Esophagus (tissue), 2 donors: ENCODE measurements at regions not wholly inside any gene's neighbourhood (a gene's known extent, or its start where the extent isn't known, plus 50 kb on each side); places are given as distances from the start of the nearest gene placed in this dataset.
"Not testable (repeated sequence)": the region's sequence is repeated elsewhere in the genome, so short reads cannot be mapped to it uniquely, and the experiment has no call there.

Experiments used
- H3K27ac ChIP-seq, 2 donors: one replicate each; pipeline ENCODE4 v1.5.1; 2013; ENCODE audit warnings: low read depth in 2 of 2, mild to moderate bottlenecking in 2 of 2, inconsistent platforms in 1 of 2, low read length in 1 of 2, moderate library complexity in 1 of 2
- H3K27me3 ChIP-seq, 2 donors: one replicate each; pipeline ENCODE4 v1.6.1; 2013; ENCODE audit warnings: low read length in 2 of 2, control low read depth in 1 of 2, mild to moderate bottlenecking in 1 of 2; ENCODE audit not compliant: insufficient read depth in 2 of 2, control insufficient read depth in 1 of 2
- H3K36me3 ChIP-seq, 2 donors: one replicate each; pipeline ENCODE4 v1.6.1; 2013; ENCODE audit warnings: low read length in 1 of 2; ENCODE audit not compliant: control insufficient read depth in 2 of 2, insufficient read depth in 2 of 2
- H3K4me1 ChIP-seq, 2 donors: one replicate each; pipeline ENCODE4 v1.6.1; 2013; ENCODE audit warnings: low read length in 1 of 2; ENCODE audit not compliant: control insufficient read depth in 2 of 2, insufficient read depth in 2 of 2
- H3K4me3 ChIP-seq, 2 donors: one replicate each; pipeline ENCODE4 v1.5.1; 2013; ENCODE audit warnings: low read length in 2 of 2, mild to moderate bottlenecking in 2 of 2, low read depth in 1 of 2, moderate library complexity in 1 of 2
- H3K9me3 ChIP-seq, 2 donors: one replicate each; pipeline ENCODE4 v1.6.1; 2013; ENCODE audit warnings: mild to moderate bottlenecking in 2 of 2, low read depth in 1 of 2, low read length in 1 of 2, moderate library complexity in 1 of 2; ENCODE audit not compliant: control insufficient read depth in 2 of 2, insufficient read depth in 1 of 2
- WGBS, 2 donors: extraction: QIAGEN DNeasy Blood & Tissue Kit; methylation state at CpG; one replicate each; pipeline ENCODE4 v1.1.7; 2013; 5-methylcytosine and 5-hydroxymethylcytosine counted together
- donor health status: healthy with polysubstance abuse.
- donor health status: Bipolar disorder and iron deficiency.

- WGBS, 2 donors: 88 to 90% methylated on average over 3 of the region's 3 CpGs
- H3K36me3 ChIP-seq: no peaks in the 10 kb centered on the region
- H3K27me3 ChIP-seq: peaks cover 0 to 2% of the 10 kb centered on the region in 2 donors
- H3K9me3 ChIP-seq: no peaks in the 10 kb centered on the region
- H3K27ac ChIP-seq: no peak overlapping the region
- H3K4me3 ChIP-seq: no peak overlapping the region
- H3K4me1 ChIP-seq: no peaks in the 10 kb centered on the region
These were observed 87.9 kb downstream of the ZNF467 start for GRCh38 chr7:149685455-149685854.

GRCh38 chr7:149683898-149684297 lies 89.5 kb downstream of the ZNF467 start:
- no peaks in the 10 kb centered on the region for H3K36me3 ChIP-seq
- WGBS, 2 donors: 82 to 86% methylated on average over 2 of the region's 2 CpGs

DNA sequence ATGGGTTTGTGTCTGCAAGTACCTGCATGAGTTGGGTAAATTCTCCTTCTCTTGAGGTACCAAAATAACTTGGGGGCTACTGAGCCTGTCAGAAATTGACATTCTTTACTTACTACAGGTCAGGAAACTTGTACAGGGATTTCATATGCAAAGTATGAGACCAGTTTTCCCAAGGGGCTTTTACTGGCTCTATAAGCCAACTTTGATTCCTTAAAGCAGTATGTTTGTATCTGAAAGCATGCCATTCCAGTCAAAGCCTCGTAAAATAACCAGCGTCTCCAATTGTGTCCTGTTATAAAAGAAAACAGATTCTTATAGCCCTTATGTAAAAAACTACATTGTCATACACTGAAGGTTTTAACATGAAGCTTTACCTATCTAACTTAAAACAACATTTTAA lies 90.2 kb downstream of the ZNF467 start:
- 75% methylated on average over 2 of the region's 2 CpGs for WGBS, 2 donors

More at GRCh38 chr7:149683898-149684297, 89.5 kb downstream of the ZNF467 start:
- Histone ChIP-seq H3K27me3 (no peaks in the 10 kb centered on the region), H3K4me1 (no peaks in the 10 kb centered on the region), H3K27ac (no peak overlapping the region), H3K9me3 (no peaks in the 10 kb centered on the region), H3K4me3 (no peak overlapping the region)

DNA sequence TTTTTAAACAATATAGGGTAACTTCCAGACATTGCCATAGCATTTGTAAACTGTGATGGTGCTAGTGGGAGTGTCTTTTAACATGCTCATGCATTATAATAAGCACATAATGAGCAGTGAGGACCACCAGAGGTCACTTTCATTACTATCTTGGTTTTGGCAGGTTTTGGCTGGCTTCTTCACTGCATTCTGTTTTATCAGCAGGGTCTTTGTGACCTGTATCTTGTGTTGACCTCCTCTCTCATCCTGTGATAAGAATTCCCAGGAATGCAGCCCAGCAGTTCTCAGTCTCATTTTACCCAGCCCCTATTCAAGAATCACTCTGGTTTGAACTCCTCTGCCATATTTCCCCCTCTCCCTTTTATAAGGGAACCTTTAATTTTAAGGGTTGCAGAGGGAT lies 91.3 kb downstream of the ZNF467 start:
- peaks cover 0 to 2% of the 10 kb centered on the region in 2 donors for H3K27me3 ChIP-seq
- H3K4me3 ChIP-seq: no peak overlapping the region
- H3K9me3 ChIP-seq: no peaks in the 10 kb centered on the region
- no peaks in the 10 kb centered on the region for H3K4me1 ChIP-seq
- H3K27ac ChIP-seq: no peak overlapping the region
- no peaks in the 10 kb centered on the region for H3K36me3 ChIP-seq

More for the DNA sequence above, 90.2 kb downstream of the ZNF467 start:
- no peaks in the 10 kb centered on the region for H3K9me3 ChIP-seq
- H3K27ac ChIP-seq: no peak overlapping the region
- no peaks in the 10 kb centered on the region for H3K27me3 ChIP-seq
- H3K36me3 ChIP-seq: no peaks in the 10 kb centered on the region
- H3K4me1 ChIP-seq: no peaks in the 10 kb centered on the region
- no peak overlapping the region for H3K4me3 ChIP-seq

DNA sequence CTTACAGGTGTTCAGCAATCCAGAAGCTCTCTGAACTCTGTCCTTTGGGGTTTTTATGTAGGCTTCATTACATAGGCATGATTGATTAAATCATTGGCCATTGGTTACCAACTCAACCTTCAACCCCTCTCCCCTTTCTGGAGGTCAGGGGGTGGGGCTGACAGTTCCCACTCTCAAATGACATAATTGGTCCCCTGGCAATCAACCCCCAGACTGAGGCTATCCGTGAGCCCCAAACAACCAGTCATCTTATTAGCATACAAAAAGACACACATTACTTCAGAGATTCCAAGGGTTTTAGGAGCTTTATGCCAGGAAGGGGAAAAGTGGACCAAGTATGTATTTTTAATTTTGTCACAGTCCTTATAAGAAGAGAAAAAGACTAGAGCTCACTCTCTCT lies 92.1 kb downstream of the ZNF467 start:
- Histone ChIP-seq H3K36me3 (no peaks in the 10 kb centered on the region), H3K27me3 (peaks cover 0 to 2% of the 10 kb centered on the region in 2 donors), H3K9me3 (no peaks in the 10 kb centered on the region), H3K4me3 (no peak overlapping the region), H3K27ac (no peak overlapping the region), H3K4me1 (peaks cover 0 to 2% of the 10 kb centered on the region in 2 donors)
- WGBS, 2 donors: 55 to 57% methylated on average over 1 of the region's 1 CpG

DNA sequence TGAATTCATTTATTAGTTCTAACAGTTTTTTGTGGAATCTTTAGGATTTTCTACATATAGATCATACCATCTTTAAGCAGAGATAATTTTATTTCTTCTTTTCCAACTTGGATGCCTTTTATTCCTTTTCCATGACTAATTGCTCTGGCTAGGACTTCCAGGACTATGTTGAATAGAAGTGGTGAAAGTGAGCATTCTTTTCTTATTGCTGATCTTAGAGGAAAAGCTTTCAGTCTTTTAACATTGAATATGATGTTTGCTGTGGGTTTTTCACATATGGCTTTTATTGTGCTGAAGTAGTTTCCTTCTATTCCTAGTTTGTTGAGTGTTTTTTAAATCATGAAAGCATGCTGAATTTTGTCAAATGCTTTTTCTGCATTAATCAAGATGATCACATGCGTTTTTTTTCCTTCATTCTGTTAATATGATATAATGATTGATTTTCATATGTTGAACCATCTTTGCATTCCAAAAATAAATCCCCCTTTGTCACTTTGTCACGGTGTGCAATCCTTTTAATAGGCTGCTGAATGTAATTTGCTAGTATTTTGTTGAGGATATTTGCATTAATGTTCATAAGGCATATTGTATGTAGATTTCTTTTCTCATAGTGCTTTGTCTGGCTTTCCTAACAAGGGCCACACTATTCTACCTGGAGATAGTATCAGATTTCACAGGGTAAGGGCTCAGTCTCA lies 92.9 kb downstream of the ZNF467 start:
- Histone ChIP-seq H3K36me3 (no peaks in the 10 kb centered on the region), H3K27me3 (peaks cover 0 to 2% of the 10 kb centered on the region in 2 donors), H3K9me3 (no peaks in the 10 kb centered on the region), H3K4me1 (peaks cover 0 to 2% of the 10 kb centered on the region in 2 donors), H3K4me3 (no peak overlapping the region), H3K27ac (no peak overlapping the region)
- WGBS, 2 donors: 44 to 67% methylated on average over 2 of the region's 2 CpGs

DNA sequence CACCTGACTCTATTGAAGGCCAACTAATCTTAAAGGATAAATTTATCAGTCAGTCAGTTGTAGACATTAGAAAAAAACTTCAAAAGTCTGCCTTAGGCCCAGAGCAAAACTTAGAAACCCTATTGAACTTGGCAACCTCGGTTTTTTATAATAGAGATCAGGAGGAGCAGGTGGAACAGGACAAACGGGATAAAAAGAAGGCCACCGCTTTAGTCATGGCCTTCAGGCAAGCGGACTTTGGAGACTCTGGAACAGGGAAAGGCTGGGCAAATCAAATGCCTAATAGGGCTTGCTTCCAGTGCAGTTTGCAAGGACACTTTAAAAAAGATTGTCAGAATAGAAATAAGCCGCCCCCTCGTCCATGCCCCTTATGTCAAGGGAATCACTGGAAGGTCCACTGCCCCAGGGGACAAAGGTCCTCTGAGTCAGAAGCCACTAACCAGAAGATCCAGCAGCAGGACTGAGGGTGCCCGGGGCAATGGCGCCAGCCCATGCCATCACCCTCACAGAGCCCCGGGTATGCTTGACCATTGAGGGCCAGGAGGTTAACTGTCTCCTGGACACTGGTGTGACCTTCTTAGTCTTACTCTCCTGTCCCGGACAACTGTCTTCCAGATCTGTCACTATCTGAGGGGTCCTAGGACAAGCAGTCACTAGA lies 98.5 kb downstream of the ZNF467 start:
- not testable (repeated sequence) for H3K4me1 ChIP-seq, H3K4me3 ChIP-seq, H3K27me3 ChIP-seq, H3K27ac ChIP-seq, H3K36me3 ChIP-seq, H3K9me3 ChIP-seq
- 71 to 73% methylated on average over 10 of the region's 10 CpGs for WGBS, 2 donors

- 62 to 72% methylated on average over 5 of the region's 5 CpGs for WGBS, 2 donors
- H3K27ac ChIP-seq: no peak overlapping the region
- no peak overlapping the region for H3K4me3 ChIP-seq
- H3K36me3 ChIP-seq: no peaks in the 10 kb centered on the region
- peaks cover 0 to 2% of the 10 kb centered on the region in 2 donors for H3K4me1 ChIP-seq
- peaks cover 0 to 5% of the 10 kb centered on the region in 2 donors for H3K27me3 ChIP-seq
- no peaks in the 10 kb centered on the region for H3K9me3 ChIP-seq
These were observed 100.4 kb downstream of the ZNF467 start for GRCh38 chr7:149673006-149673405.

- Histone ChIP-seq H3K4me1 (no peaks in the 10 kb centered on the region), H3K36me3 (no peaks in the 10 kb centered on the region), H3K9me3 (no peaks in the 10 kb centered on the region), H3K27ac (no peak overlapping the region), H3K27me3 (peaks cover 0 to 3% of the 10 kb centered on the region in 2 donors), H3K4me3 (no peak overlapping the region)
- WGBS, 2 donors: 6 to 20% methylated on average over 1 of the region's 1 CpG
These were observed 103.1 kb downstream of the ZNF467 start for GRCh38 chr7:149670288-149670687.
